ENCODE measurements at regions not wholly inside any gene's neighbourhood (a gene's known extent, or its start where the extent isn't known, plus 50 kb on each side); places are given as distances from the start of the nearest gene placed in this dataset.

- TF ChIP-seq TEAD4 (IDR thresholded peaks at IDR 0.05) (no peak), MAX (IDR thresholded peaks at IDR 0.05) (no peak), TAF1 (IDR thresholded peaks at IDR 0.05; ENCODE audit: low read depth) (no peak), FOXM1 (IDR thresholded peaks at IDR 0.05; ENCODE audit: borderline replicate concordance, low read depth) (no peak), ZBTB7A (IDR thresholded peaks at IDR 0.05; ENCODE audit: low read depth) (no peak), REST (IDR thresholded peaks at IDR 0.05; ENCODE audit: low read depth) (no peak)
Measured at GRCh38 chr18:32867330-32867729, 94.5 kb upstream of the KLHL14 start.

- TF ChIP-seq EGR1 (IDR thresholded peaks at IDR 0.05) (no peak), USF1 (IDR thresholded peaks at IDR 0.05) (no peak), CEBPB (IDR thresholded peaks at IDR 0.05) (no peak)
Measured at GRCh38 chr18:32851936-32852335, 79.1 kb upstream of the KLHL14 start.

GRCh38 chr18:32848826-32849225 is 76.0 kb upstream of the KLHL14 start:
- TF ChIP-seq EP300 (IDR thresholded peaks at IDR 0.05; ENCODE audit: borderline replicate concordance), result no peak
- TF ChIP-seq CREB1 (IDR thresholded peaks at IDR 0.05; ENCODE audit: low read depth), result no peak
- TF ChIP-seq TEAD4 (IDR thresholded peaks at IDR 0.05), result no peak
- no peak for TF ChIP-seq YY1 (IDR thresholded peaks at IDR 0.05; ENCODE audit: low read depth)
- TF ChIP-seq NFIC (IDR thresholded peaks at IDR 0.05), result no peak
- no peak for TF ChIP-seq ZBTB7A (IDR thresholded peaks at IDR 0.05; ENCODE audit: low read depth)
- no peak for TF ChIP-seq RAD21 (IDR thresholded peaks at IDR 0.05; ENCODE audit: low read depth)
- TF ChIP-seq TCF12 (IDR thresholded peaks at IDR 0.05; ENCODE audit: low read depth), result no peak
- TF ChIP-seq MAX (IDR thresholded peaks at IDR 0.05), result no peak
- TF ChIP-seq EGR1 (IDR thresholded peaks at IDR 0.05), result no peak
- no peak for TF ChIP-seq TAF1 (IDR thresholded peaks at IDR 0.05; ENCODE audit: low read depth)
- TF ChIP-seq CEBPB (IDR thresholded peaks at IDR 0.05), result no peak
- no peak for TF ChIP-seq REST (IDR thresholded peaks at IDR 0.05; ENCODE audit: low read depth)
- TF ChIP-seq FOXM1 (IDR thresholded peaks at IDR 0.05; ENCODE audit: borderline replicate concordance, low read depth), result no peak

- no peak for TF ChIP-seq ZBTB7A (IDR thresholded peaks at IDR 0.05; ENCODE audit: low read depth)
- no peak for TF ChIP-seq TEAD4 (IDR thresholded peaks at IDR 0.05)
- peak; percentile 22; the same call in 1 of the 2 replicates for TF ChIP-seq RAD21 (IDR thresholded peaks at IDR 0.05; ENCODE audit: low read depth)
- no peak for TF ChIP-seq TCF12 (IDR thresholded peaks at IDR 0.05; ENCODE audit: low read depth)
Measured at GRCh38 chr18:32847691-32848090, 74.9 kb upstream of the KLHL14 start.

- TF ChIP-seq MAX (IDR thresholded peaks at IDR 0.05) (no peak), CEBPB (IDR thresholded peaks at IDR 0.05) (no peak), RAD21 (IDR thresholded peaks at IDR 0.05; ENCODE audit: low read depth) (no peak), TAF1 (IDR thresholded peaks at IDR 0.05; ENCODE audit: low read depth) (no peak), TEAD4 (IDR thresholded peaks at IDR 0.05) (no peak), NFIC (IDR thresholded peaks at IDR 0.05) (no peak), ZBTB7A (IDR thresholded peaks at IDR 0.05; ENCODE audit: low read depth) (no peak), EP300 (IDR thresholded peaks at IDR 0.05; ENCODE audit: borderline replicate concordance) (no peak), YY1 (IDR thresholded peaks at IDR 0.05; ENCODE audit: low read depth) (no peak)
Measured at GRCh38 chr18:32846896-32847295, 74.1 kb upstream of the KLHL14 start.

- no peak for TF ChIP-seq REST (IDR thresholded peaks at IDR 0.05; ENCODE audit: low read depth)
- no peak for TF ChIP-seq EGR1 (IDR thresholded peaks at IDR 0.05)
- no peak for TF ChIP-seq CEBPB (IDR thresholded peaks at IDR 0.05)
- TF ChIP-seq ZBTB7A (IDR thresholded peaks at IDR 0.05; ENCODE audit: low read depth), result no peak
- TF ChIP-seq TAF1 (IDR thresholded peaks at IDR 0.05; ENCODE audit: low read depth), result no peak
- TF ChIP-seq USF1 (IDR thresholded peaks at IDR 0.05), result no peak
Measured at GRCh38 chr18:32840962-32841361, 68.1 kb upstream of the KLHL14 start.

Measured in Ishikawa (cell line).